B cell (primary cell): ENCODE measurements at regions not wholly inside any gene's neighbourhood (a gene's known extent, or its start where the extent isn't known, plus 50 kb on each side); places are given as distances from the start of the nearest gene placed in this dataset.

Experiments
- ATAC-seq: fragments of 200-7000 bp; cut with Tn5 transposase; one replicate; pipeline ENCODE4 v1.10.0; 2021; ENCODE audit warnings: low read depth, mild to moderate bottlenecking, moderate number of reproducible peaks, moderate library complexity
- CTCF ChIA-PET: fragments of 350-600 bp; sonication (Branson Sonifier 250); formaldehyde crosslinking; loops from one replicate; lab custom pipeline; 2021; ENCODE audit warnings: antibody characterized with exemption, inconsistent platforms; lab: Charles Lee
- POLR2A ChIA-PET: fragments of 350-600 bp; sonication (Branson Sonifier 250); formaldehyde crosslinking; loops from one replicate; lab custom pipeline; 2021; ENCODE audit warnings: antibody characterized with exemption; lab: Charles Lee
- DNase-seq: peaks from one replicate; pipeline ENCODE4 v3.0.0; 2013
- H2AFZ ChIP-seq: 2 replicates; pipeline ENCODE4 v1.6.1; 2012; ENCODE audit warnings: mild to moderate bottlenecking, low read depth, low read length; ENCODE audit not compliant: insufficient read depth, poor library complexity, severe bottlenecking
- H3K27ac ChIP-seq, 2 donors: 1 replicate in 1 of 2; 2 replicates in 1 of 2; pipeline ENCODE4 v1.5.1; 2012 to 2013; ENCODE audit warnings: low read length in 2 of 2, mild to moderate bottlenecking in 2 of 2, moderate library complexity in 1 of 2
- H3K27me3 ChIP-seq, 4 experiments: fragments of 200-600 bp in 1 of 4; sonication (generic) in 1 of 4; replicated peaks in 1 of 4; 1 replicate in 2 of 4; 2 replicates in 2 of 4; pipeline versions ENCODE4 v1.6.1 to v1.7.0; 2013 to 2016; ENCODE audit warnings: low read length in 3 of 4, mild to moderate bottlenecking in 2 of 4, mixed read lengths in 1 of 4, moderate library complexity in 1 of 4; ENCODE audit not compliant: insufficient read depth in 4 of 4, control insufficient read depth in 3 of 4; ENCODE audit errors: control extremely low read depth in 1 of 4
- H3K36me3 ChIP-seq, 2 experiments: replicated peaks in 1 of 2; 1 replicate in 1 of 2; 2 replicates in 1 of 2; pipeline versions ENCODE4 v1.6.1 to v1.7.1; 2013; ENCODE audit warnings: low read length in 1 of 2; ENCODE audit not compliant: insufficient read depth in 2 of 2, control insufficient read depth in 1 of 2; ENCODE audit errors: control extremely low read depth in 1 of 2, extremely low read depth in 1 of 2
- H3K4me1 ChIP-seq, 2 donors: fragments of 200-600 bp in 1 of 2; sonication (generic) in 1 of 2; 1 replicate in 1 of 2; 2 replicates in 1 of 2; pipeline versions ENCODE4 v1.5.1 to v1.6.1; 2013 to 2017; ENCODE audit warnings: low read length in 2 of 2; ENCODE audit not compliant: control insufficient read depth in 2 of 2, insufficient read depth in 2 of 2
- H3K4me2 ChIP-seq: replicated peaks from 2 replicates; pipeline ENCODE3; 2012; ENCODE audit warnings: mild to moderate bottlenecking, low read depth, low read length; ENCODE audit not compliant: poor library complexity, severe bottlenecking
- H3K4me3 ChIP-seq, 5 experiments: fragments of 200-600 bp in 1 of 5; sonication (generic) in 1 of 5; 1 replicate in 3 of 5; 2 replicates in 2 of 5; pipeline versions ENCODE4 v1.5.1 to v1.7.0; 2011 to 2016; ENCODE audit warnings: low read length in 4 of 5, mild to moderate bottlenecking in 4 of 5, low read depth in 2 of 5, control low read depth in 1 of 5, moderate library complexity in 1 of 5; ENCODE audit not compliant: insufficient read depth in 1 of 5; ENCODE audit errors: control extremely low read depth in 1 of 5, extremely low read depth in 1 of 5
- H3K79me2 ChIP-seq: fragments of 200-600 bp; sonication (generic); one replicate; pipeline ENCODE4 v1.6.0; 2016; ENCODE audit warnings: low read length; ENCODE audit not compliant: control insufficient read depth, insufficient read depth
- H3K9ac ChIP-seq: fragments of 200-600 bp; sonication (generic); 2 replicates; pipeline ENCODE4 v1.6.1; 2017; ENCODE audit warnings: mild to moderate bottlenecking, low read length, moderate library complexity
- H3K9me3 ChIP-seq, 3 donors: one replicate each; pipeline versions ENCODE4 v1.6.1 to v1.7.1; 2013; ENCODE audit warnings: low read length in 2 of 3; ENCODE audit not compliant: control insufficient read depth in 2 of 3, insufficient read depth in 1 of 3; ENCODE audit errors: control extremely low read depth in 1 of 3
- H4K20me1 ChIP-seq: 2 replicates; pipeline ENCODE4 v1.6.0; 2012; ENCODE audit warnings: mild to moderate bottlenecking, low read length; ENCODE audit not compliant: insufficient read depth, control insufficient read depth, poor library complexity, severe bottlenecking
- H3K27ac Mint-ChIP-seq: one replicate; pipeline ENCODE4 v1.8.0; 2021; ENCODE audit warnings: mixed read lengths
- H3K27me3 Mint-ChIP-seq: one replicate; pipeline ENCODE4 v1.8.0; 2021; ENCODE audit warnings: mixed read lengths
- H3K4me1 Mint-ChIP-seq: one replicate; pipeline ENCODE4 v1.8.0; 2021; ENCODE audit warnings: mixed read lengths
- H3K4me3 Mint-ChIP-seq: one replicate; pipeline ENCODE4 v1.8.0; 2021; ENCODE audit warnings: mixed read lengths
- H3K9me3 Mint-ChIP-seq: one replicate; pipeline ENCODE4 v1.8.0; 2022; ENCODE audit warnings: mixed read lengths; ENCODE audit not compliant: insufficient read depth
- EZH2 ChIP-seq: IDR thresholded peaks from 2 replicates; pipeline ENCODE4 v1.6.1; 2012; ENCODE audit warnings: borderline replicate concordance, low read depth, mild to moderate bottlenecking, moderate library complexity, low read length; ENCODE audit not compliant: insufficient read depth, poor library complexity, severe bottlenecking
- WGBS: methylation state at CpG from one replicate; pipeline ENCODE4 v1.1.5; 2013; ENCODE audit warnings: missing lambda C conversion rate; ENCODE audit not compliant: insufficient coverage; 5-methylcytosine and 5-hydroxymethylcytosine counted together
- intact Hi-C: fragments of 100-400 bp; cut with micrococcal nuclease; formaldehyde crosslinking; loops from one replicate; pipeline ENCODE4 v1.10.0; 2022
- TF ChIP-seq, protein P1 (sequence below): fragments of 200-600 bp; IDR thresholded peaks from one replicate; pipeline ENCODE4 v1.8.0; 2022; ENCODE audit warnings: antibody characterized with exemption, mild to moderate bottlenecking

DNA sequence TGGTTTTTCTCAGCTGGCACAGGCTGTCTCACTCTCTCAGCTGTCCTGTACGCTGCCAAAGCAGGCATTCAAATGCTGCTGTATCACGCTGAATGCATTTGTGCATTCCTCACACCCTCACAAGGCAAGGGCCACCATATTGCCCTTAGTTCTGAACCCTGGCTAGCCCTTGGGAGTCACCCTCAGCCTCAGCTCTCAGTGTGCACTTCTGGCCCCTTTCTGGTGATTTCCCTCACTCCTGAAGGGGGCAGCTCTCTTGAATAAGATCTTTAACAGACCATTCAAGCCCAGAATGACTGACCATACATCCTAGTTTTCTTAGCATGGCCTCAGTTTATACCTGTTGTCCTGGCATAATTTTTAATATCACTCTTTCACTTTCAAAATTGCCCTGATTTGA lies 84.3 kb downstream of the HTR1A start:
- intact Hi-C loops, result no loop called here
- no peak overlapping the region for H3K4me3 ChIP-seq
- H3K4me3 Mint-ChIP-seq, result no peak overlapping the region
- ATAC-seq, result no peak
- H3K4me1 ChIP-seq, result no peaks in the 10 kb centered on the region
- no peaks in the 10 kb centered on the region for H3K9me3 ChIP-seq
- H3K9me3 Mint-ChIP-seq, result no peaks in the 10 kb centered on the region
- H3K27me3 ChIP-seq, result no peaks in the 10 kb centered on the region
- H3K4me2 ChIP-seq, result no peak overlapping the region
- H3K27ac ChIP-seq, result no peak overlapping the region
- H3K4me1 Mint-ChIP-seq, result no peaks in the 10 kb centered on the region
- no peak overlapping the region for H3K9ac ChIP-seq
- no peaks in the 10 kb centered on the region for H3K79me2 ChIP-seq
- DNase-seq, result no peak
- H3K27me3 Mint-ChIP-seq, result no peaks in the 10 kb centered on the region
- no peaks in the 10 kb centered on the region for H4K20me1 ChIP-seq
- no peak for TF ChIP-seq EZH2
- TF ChIP-seq, protein P1, sequence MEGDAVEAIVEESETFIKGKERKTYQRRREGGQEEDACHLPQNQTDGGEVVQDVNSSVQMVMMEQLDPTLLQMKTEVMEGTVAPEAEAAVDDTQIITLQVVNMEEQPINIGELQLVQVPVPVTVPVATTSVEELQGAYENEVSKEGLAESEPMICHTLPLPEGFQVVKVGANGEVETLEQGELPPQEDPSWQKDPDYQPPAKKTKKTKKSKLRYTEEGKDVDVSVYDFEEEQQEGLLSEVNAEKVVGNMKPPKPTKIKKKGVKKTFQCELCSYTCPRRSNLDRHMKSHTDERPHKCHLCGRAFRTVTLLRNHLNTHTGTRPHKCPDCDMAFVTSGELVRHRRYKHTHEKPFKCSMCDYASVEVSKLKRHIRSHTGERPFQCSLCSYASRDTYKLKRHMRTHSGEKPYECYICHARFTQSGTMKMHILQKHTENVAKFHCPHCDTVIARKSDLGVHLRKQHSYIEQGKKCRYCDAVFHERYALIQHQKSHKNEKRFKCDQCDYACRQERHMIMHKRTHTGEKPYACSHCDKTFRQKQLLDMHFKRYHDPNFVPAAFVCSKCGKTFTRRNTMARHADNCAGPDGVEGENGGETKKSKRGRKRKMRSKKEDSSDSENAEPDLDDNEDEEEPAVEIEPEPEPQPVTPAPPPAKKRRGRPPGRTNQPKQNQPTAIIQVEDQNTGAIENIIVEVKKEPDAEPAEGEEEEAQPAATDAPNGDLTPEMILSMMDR, result no peak
- no peak overlapping the region for H2AFZ ChIP-seq
- H3K27ac Mint-ChIP-seq, result no peak overlapping the region
- POLR2A ChIA-PET, result no interaction called here
- 69% methylated on average over 2 of the region's 2 CpGs for WGBS
- no peaks in the 10 kb centered on the region for H3K36me3 ChIP-seq
- CTCF ChIA-PET, result no interaction called here

DNA sequence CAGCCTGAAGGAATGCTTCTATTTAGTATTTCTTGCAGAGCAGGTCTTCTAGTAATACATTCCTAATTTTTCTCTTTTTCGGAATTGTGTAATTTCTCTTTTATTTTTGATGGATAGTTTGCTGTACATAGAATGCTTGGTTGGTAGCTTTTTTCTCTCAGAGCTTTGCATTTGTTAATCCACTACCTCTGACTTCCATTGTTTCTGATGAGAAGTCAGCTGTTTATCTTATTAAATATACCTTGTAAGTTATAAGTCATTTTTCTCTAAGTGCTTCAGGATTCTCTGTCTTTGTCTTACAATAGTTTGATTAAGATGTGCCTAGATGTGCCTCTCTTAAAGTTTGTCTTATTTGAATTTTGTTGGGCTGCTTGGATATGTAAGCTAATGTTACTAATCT lies 101.9 kb downstream of the HTR1A start:
- WGBS, result no CpG with 5 or more reads among the region's 1 CpG

More for the DNA sequence above, 101.9 kb downstream of the HTR1A start:
- ChIA-PET CTCF (no interaction called here), POLR2A (no interaction called here)
- ATAC-seq (no peak), DNase-seq (no peak)
- H3K4me1 ChIP-seq, result no peaks in the 10 kb centered on the region
- peaks cover 0 to 8% (median 0%) of the 10 kb centered on the region in 3 donors for H3K9me3 ChIP-seq
- H3K27ac ChIP-seq, result no peak overlapping the region
- H3K4me2 ChIP-seq, result no peak overlapping the region
- H4K20me1 ChIP-seq, result no peaks in the 10 kb centered on the region
- H3K27me3 ChIP-seq, result no peaks in the 10 kb centered on the region
- H2AFZ ChIP-seq, result no peak overlapping the region
- no peak overlapping the region for H3K4me3 ChIP-seq
- H3K9me3 Mint-ChIP-seq, result peaks cover 18% of the 10 kb centered on the region
- no peak for TF ChIP-seq EZH2
- TF ChIP-seq, protein P1, result no peak
- no peaks in the 10 kb centered on the region for H3K27me3 Mint-ChIP-seq
- H3K36me3 ChIP-seq, result no peaks in the 10 kb centered on the region
- no peaks in the 10 kb centered on the region for H3K79me2 ChIP-seq
- H3K4me1 Mint-ChIP-seq, result no peaks in the 10 kb centered on the region
- H3K27ac Mint-ChIP-seq, result no peak overlapping the region
- intact Hi-C loops, result no loop called here
- no peak overlapping the region for H3K9ac ChIP-seq
- no peak overlapping the region for H3K4me3 Mint-ChIP-seq
